ENCODE measurements at regions not wholly inside any gene's neighbourhood (a gene's known extent, or its start where the extent isn't known, plus 50 kb on each side); places are given as distances from the start of the nearest gene placed in this dataset.
"Not testable (repeated sequence)": the region's sequence is repeated elsewhere in the genome, so short reads cannot be mapped to it uniquely, and the experiment has no call there.

DNA sequence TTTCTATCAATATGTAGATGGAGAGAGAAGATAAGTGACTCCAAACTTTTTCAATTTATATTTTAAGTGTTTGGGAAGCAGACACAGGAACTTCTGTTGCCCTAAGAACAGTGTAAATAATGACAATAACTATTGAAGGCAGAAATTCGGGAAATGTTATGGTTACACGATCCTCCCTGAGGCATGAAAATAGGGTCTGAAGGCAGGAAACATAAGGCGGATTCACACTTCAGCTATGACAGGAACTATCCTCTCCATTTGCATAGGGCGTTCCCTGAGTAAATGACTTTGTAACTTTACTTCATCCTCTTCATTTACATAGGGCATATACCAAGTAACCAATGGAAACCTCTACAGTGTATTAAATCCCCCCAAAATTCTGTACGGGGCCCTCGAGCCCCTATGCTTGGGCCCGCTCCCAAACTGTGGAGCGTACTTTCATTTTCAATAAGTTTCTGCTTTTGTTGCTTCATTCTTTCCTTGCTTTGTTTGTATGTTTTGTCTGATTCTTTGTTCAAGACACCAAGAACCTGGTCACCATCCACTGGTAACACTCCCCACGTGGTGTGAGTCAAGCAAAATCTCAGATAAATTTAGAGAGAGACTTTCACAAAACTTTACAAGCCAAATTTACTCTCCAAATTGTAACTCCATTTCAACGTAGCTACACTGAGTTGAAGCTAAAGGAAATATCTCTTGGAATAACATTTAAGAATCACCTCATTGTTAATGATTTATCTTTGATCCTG, 2504.3 kb downstream of the ARAP2 start:
- H3K4me3 ChIP-seq (ENCODE audit: low read depth, low read length, poor library complexity, severe bottlenecking), result no peak overlapping the region
- intact Hi-C loops (cut with micrococcal nuclease; ENCODE audit: unreplicated experiment), result no loop called here
- H3K36me3 ChIP-seq (ENCODE audit: insufficient read depth, low read length, poor library complexity, severe bottlenecking), result no peaks in the 10 kb centered on the region
- ChIA-PET POLR2A (ENCODE audit: low non-redundant PET) (no interaction called here), CTCF (no interaction called here)
- no peaks in the 10 kb centered on the region for H3K4me1 ChIP-seq (ENCODE audit: insufficient read depth, low read length, poor library complexity, severe bottlenecking)
- peaks cover 8% of the 10 kb centered on the region for H3K9me3 ChIP-seq (ENCODE audit: low read depth, low read length, poor library complexity, severe bottlenecking)
- H3K27me3 ChIP-seq (replicated peaks; ENCODE audit: insufficient read depth, low read depth, low read length, poor library complexity), result no peaks in the 10 kb centered on the region
- DNase-seq (ENCODE audit: low spot score), result no peak
- no peak for TF ChIP-seq CTCF (conservative IDR thresholded peaks at IDR 0.05; ENCODE audit: low read depth, low read length)
- TF ChIP-seq EZH2 (IDR thresholded peaks at IDR 0.05; ENCODE audit: borderline replicate concordance, low read depth, low read length, poor library complexity, severe bottlenecking), result no peak
- no peak overlapping the region for H3K27ac ChIP-seq (ENCODE audit: low read depth, low read length, poor library complexity, severe bottlenecking)
- BruUV-seq (replicated peaks), result no TSS peak

- H3K4me1 ChIP-seq (ENCODE audit: insufficient read depth, low read length, poor library complexity, severe bottlenecking); H3K9me3 ChIP-seq (ENCODE audit: low read depth, low read length, poor library complexity, severe bottlenecking); H3K27ac ChIP-seq (ENCODE audit: low read depth, low read length, poor library complexity, severe bottlenecking); DNase-seq (ENCODE audit: low spot score); POLR2A ChIA-PET (ENCODE audit: low non-redundant PET); BruUV-seq (replicated peaks); intact Hi-C loops (cut with micrococcal nuclease; ENCODE audit: unreplicated experiment); H3K27me3 ChIP-seq (replicated peaks; ENCODE audit: insufficient read depth, low read depth, low read length, poor library complexity); H3K4me3 ChIP-seq (ENCODE audit: low read depth, low read length, poor library complexity, severe bottlenecking); CTCF ChIA-PET; H3K36me3 ChIP-seq (ENCODE audit: insufficient read depth, low read length, poor library complexity, severe bottlenecking): not testable (repeated sequence)
Observed at GRCh38 chr4:33740871-33741270, 2503.4 kb downstream of the ARAP2 start.

DNA sequence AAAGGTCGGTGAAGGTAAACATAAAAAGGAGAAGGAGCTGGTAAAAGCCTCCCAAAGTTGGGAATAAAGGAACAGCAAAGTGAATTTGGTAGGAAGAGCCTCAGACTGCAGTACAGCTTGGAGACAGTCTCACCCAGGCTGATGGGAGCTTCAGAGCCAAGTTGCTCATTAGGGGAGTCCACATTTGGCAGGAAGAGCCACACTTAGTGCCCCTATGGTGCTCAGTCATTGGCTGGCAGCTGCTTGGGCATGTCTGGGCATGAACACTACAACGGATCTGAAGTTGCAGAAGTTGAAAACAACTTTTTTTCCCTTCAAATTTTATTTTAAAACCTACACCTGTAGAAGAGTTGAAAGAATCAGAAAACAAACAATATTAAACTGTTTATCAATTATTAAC, 2497.3 kb downstream of the ARAP2 start:
- H3K9me3 ChIP-seq (ENCODE audit: low read depth, low read length, poor library complexity, severe bottlenecking), result peaks cover 5% of the 10 kb centered on the region
- no TSS peak for BruUV-seq (replicated peaks)
- no peak overlapping the region for H3K4me3 ChIP-seq (ENCODE audit: low read depth, low read length, poor library complexity, severe bottlenecking)
- intact Hi-C loops (cut with micrococcal nuclease; ENCODE audit: unreplicated experiment), result no loop called here
- DNase-seq (ENCODE audit: low spot score), result no peak
- no peaks in the 10 kb centered on the region for H3K27me3 ChIP-seq (replicated peaks; ENCODE audit: insufficient read depth, low read depth, low read length, poor library complexity)
- H3K36me3 ChIP-seq (ENCODE audit: insufficient read depth, low read length, poor library complexity, severe bottlenecking), result no peaks in the 10 kb centered on the region
- TF ChIP-seq CTCF (conservative IDR thresholded peaks at IDR 0.05; ENCODE audit: low read depth, low read length) (no peak), EZH2 (IDR thresholded peaks at IDR 0.05; ENCODE audit: borderline replicate concordance, low read depth, low read length, poor library complexity, severe bottlenecking) (no peak)
- ChIA-PET POLR2A (ENCODE audit: low non-redundant PET) (no interaction called here), CTCF (no interaction called here)
- H3K27ac ChIP-seq (ENCODE audit: low read depth, low read length, poor library complexity, severe bottlenecking), result no peak overlapping the region
- H3K4me1 ChIP-seq (ENCODE audit: insufficient read depth, low read length, poor library complexity, severe bottlenecking), result no peaks in the 10 kb centered on the region

DNA sequence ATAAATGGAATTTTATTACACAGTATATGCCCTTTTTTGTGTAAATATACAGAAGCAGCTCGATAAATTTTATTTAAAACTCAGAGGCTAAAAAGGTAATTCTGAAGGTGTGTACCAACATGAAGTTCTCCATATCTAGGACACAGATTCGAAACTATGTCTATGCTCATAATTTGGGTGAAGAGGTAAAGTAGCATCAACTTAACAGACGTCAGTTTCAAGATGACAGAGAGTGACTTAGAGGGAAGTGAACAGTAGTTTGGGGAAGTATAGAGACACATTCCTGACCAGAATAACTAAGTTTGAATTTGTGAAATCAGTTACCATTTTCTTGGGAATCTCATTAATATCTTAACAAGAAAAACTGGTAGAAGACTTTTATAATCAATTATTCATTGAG, 2493.3 kb downstream of the ARAP2 start:
- no peaks in the 10 kb centered on the region for H3K4me1 ChIP-seq (ENCODE audit: insufficient read depth, low read length, poor library complexity, severe bottlenecking)
- H3K27me3 ChIP-seq (replicated peaks; ENCODE audit: insufficient read depth, low read depth, low read length, poor library complexity), result no peaks in the 10 kb centered on the region
- BruUV-seq (replicated peaks), result no TSS peak
- no peak for DNase-seq (ENCODE audit: low spot score)
- TF ChIP-seq CTCF (conservative IDR thresholded peaks at IDR 0.05; ENCODE audit: low read depth, low read length) (no peak), EZH2 (IDR thresholded peaks at IDR 0.05; ENCODE audit: borderline replicate concordance, low read depth, low read length, poor library complexity, severe bottlenecking) (no peak)
- ChIA-PET CTCF (no interaction called here), POLR2A (ENCODE audit: low non-redundant PET) (no interaction called here)
- no peak overlapping the region for H3K4me3 ChIP-seq (ENCODE audit: low read depth, low read length, poor library complexity, severe bottlenecking)
- no peaks in the 10 kb centered on the region for H3K36me3 ChIP-seq (ENCODE audit: insufficient read depth, low read length, poor library complexity, severe bottlenecking)
- intact Hi-C loops (cut with micrococcal nuclease; ENCODE audit: unreplicated experiment), result no loop called here
- H3K27ac ChIP-seq (ENCODE audit: low read depth, low read length, poor library complexity, severe bottlenecking), result no peak overlapping the region
- H3K9me3 ChIP-seq (ENCODE audit: low read depth, low read length, poor library complexity, severe bottlenecking), result peaks cover 9% of the 10 kb centered on the region
